Sigmoid colon (tissue), 4 donors: ENCODE measurements at regions not wholly inside any gene's neighbourhood (a gene's known extent, or its start where the extent isn't known, plus 50 kb on each side); places are given as distances from the start of the nearest gene placed in this dataset.

Experiments
- EP300 ChIP-seq, 4 donors: sonication (generic); formaldehyde crosslinking; IDR thresholded peaks; one replicate each; pipeline ENCODE4 v1.6.1; 2017; ENCODE audit warnings: antibody characterized with exemption in 4 of 4
- POLR2A ChIP-seq, 2 donors: fragments of 450-650 bp; IDR thresholded peaks; one replicate each; pipeline ENCODE4 v1.6.1; 2016; ENCODE audit warnings: antibody characterized with exemption in 2 of 2, mild to moderate bottlenecking in 2 of 2, moderate library complexity in 2 of 2
- POLR2AphosphoS5 ChIP-seq, 4 donors: sonication (generic); formaldehyde crosslinking; IDR thresholded peaks; one replicate each; pipeline ENCODE4 v1.6.1; 2017; ENCODE audit warnings: antibody characterized with exemption in 4 of 4
- TF ChIP-seq, protein P1 (sequence below), 4 experiments: fragments of 450-650 bp in 3 of 4; fragments of 200-600 bp in 1 of 4; IDR thresholded peaks; one replicate each; pipeline ENCODE4 v1.5.1; 2016 to 2019; ENCODE audit warnings: antibody characterized with exemption in 4 of 4, mild to moderate bottlenecking in 3 of 4, moderate library complexity in 2 of 4

DNA sequence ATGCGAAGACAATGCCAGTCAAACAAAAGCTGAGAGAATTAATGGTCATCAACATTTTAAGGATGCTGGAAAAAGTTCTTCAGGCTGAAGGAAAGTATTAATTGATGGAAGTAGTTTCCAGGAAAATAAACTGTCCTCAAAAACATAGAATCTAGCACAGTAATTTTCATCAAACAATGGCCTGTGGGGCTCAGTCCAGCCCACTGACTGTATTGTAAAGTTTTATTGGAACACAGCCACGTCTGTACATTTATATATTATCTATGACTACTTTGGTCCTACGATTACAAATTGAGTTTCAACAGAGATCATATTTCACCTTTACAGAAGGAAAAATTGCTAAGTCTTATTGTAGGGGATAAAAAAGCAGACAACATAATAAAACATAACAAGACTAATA lies 484.5 kb downstream of the KCNJ2 start:
- TF ChIP-seq, protein P1, sequence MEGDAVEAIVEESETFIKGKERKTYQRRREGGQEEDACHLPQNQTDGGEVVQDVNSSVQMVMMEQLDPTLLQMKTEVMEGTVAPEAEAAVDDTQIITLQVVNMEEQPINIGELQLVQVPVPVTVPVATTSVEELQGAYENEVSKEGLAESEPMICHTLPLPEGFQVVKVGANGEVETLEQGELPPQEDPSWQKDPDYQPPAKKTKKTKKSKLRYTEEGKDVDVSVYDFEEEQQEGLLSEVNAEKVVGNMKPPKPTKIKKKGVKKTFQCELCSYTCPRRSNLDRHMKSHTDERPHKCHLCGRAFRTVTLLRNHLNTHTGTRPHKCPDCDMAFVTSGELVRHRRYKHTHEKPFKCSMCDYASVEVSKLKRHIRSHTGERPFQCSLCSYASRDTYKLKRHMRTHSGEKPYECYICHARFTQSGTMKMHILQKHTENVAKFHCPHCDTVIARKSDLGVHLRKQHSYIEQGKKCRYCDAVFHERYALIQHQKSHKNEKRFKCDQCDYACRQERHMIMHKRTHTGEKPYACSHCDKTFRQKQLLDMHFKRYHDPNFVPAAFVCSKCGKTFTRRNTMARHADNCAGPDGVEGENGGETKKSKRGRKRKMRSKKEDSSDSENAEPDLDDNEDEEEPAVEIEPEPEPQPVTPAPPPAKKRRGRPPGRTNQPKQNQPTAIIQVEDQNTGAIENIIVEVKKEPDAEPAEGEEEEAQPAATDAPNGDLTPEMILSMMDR (IDR thresholded peaks at IDR 0.05), result no peak
- TF ChIP-seq EP300 (IDR thresholded peaks at IDR 0.05) (no peak), POLR2A (IDR thresholded peaks at IDR 0.05) (no peak), POLR2AphosphoS5 (IDR thresholded peaks at IDR 0.05) (no peak)
